HG03095 (cell line): ENCODE measurements at regions not wholly inside any gene's neighbourhood (a gene's known extent, or its start where the extent isn't known, plus 50 kb on each side); places are given as distances from the start of the nearest gene placed in this dataset.
"Not testable (repeated sequence)": the region's sequence is repeated elsewhere in the genome, so short reads cannot be mapped to it uniquely, and the experiment has no call there.

Source experiments
- ATAC-seq: cut with Tn5 transposase; IDR thresholded peaks from one replicate; pipeline ENCODE4 v1.9.1; 2021; ENCODE audit warnings: moderate library complexity; ENCODE audit not compliant: unreplicated experiment

DNA sequence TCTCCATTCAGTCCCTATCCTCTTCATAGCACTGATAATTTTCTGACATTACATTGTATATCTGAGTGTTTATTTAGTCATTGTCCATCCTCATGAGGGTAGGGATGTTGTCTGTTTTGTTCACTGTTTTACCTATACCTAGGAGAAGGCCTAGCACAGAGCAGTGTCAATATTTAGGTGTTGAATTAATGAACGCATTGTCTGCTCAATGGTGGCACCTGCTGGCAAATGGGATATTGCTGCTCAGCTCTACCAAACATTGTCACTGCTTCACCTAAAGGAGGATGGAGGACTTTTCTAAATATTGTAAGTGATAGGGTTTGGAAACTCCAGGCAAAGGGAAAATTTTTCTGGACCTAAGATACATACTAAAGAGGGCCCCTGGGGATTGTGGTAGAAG lies 243.9 kb downstream of the RRAGC start:
- no peak for ATAC-seq

DNA sequence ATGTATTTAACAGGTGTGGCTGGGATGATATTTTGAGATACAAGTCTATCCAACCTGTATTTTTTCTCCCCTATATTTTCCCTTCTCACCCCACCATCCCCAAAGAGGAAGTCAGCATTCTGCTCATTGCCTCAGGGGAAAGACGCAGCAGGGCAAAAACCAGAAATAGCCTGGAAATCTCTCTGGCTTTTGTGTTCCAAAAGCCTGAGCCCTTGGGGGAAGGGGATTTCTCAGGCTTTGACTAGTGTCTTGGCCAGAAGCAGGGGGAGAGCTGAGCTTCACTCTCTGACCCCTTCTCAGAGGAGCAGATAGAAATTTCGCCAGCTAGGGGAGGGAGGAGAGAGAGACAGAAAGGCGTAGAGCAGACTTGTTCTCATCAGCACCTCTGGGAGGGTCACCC lies 244.7 kb downstream of the RRAGC start:
- no peak for ATAC-seq

DNA sequence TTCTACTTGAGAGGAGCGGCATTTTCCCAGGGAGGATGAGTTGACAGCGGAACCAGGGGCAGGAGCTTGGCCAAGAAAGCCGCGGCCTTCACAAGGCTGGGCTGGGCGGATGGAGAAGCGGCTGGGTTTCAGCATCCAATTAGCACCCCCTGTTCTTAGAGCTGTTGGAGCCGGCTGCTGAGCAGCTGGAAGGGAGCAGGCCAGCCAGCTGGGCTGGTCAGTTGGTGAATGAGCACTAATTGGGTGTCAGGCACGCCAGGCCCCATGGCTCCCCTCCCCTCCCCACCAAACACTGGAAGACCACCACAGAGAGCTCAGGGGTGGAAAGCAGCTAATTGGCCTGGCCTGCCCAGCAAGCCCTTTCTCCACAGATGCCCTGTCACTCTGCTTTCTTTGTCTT lies 245.6 kb downstream of the RRAGC start:
- ATAC-seq: no peak

DNA sequence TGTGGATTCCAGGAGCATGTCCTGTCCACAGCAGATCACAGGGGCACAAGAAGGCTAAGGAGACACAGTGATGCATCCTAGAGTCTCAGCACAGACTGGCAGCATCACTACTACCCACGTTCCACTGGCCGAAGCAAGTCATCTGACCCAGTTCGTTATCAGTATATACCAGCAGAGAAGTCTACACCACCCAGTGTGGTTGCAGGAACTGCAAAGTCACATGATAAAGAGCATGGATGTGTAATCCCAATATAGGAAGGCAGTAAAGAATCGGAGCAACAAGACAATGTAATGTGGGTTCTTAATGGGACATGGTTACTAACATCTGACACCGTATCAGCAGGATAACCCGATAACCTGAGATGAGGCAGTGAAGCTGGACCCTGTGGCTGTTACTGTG lies 246.6 kb downstream of the RRAGC start:
- no peak for ATAC-seq

DNA sequence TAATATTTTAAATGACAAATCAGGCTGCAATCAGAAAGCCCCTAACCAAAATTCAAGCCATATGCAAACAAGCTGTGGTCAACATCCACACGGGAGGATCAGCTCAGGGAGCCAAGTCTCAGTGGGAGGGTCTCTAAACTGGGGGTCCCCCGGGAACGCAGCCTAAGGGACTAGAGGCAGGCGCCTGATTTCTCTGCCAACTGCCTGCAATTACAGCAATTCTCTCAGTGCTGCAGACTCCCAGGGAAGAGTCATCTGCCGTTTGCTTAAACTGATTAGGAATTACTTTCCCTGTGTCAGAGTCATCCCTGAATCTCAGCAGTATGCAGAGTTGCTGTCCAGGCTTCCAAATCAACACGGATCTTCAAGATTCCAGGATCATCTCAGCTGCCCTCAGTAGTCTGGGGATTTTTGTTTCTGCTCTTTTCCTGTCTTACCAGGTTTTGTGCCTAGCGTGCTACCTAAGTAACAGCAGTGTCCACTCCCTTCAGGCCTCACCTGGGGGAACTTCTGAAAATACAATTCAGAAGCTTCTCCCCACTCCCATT lies 247.8 kb downstream of the RRAGC start:
- no peak for ATAC-seq

DNA sequence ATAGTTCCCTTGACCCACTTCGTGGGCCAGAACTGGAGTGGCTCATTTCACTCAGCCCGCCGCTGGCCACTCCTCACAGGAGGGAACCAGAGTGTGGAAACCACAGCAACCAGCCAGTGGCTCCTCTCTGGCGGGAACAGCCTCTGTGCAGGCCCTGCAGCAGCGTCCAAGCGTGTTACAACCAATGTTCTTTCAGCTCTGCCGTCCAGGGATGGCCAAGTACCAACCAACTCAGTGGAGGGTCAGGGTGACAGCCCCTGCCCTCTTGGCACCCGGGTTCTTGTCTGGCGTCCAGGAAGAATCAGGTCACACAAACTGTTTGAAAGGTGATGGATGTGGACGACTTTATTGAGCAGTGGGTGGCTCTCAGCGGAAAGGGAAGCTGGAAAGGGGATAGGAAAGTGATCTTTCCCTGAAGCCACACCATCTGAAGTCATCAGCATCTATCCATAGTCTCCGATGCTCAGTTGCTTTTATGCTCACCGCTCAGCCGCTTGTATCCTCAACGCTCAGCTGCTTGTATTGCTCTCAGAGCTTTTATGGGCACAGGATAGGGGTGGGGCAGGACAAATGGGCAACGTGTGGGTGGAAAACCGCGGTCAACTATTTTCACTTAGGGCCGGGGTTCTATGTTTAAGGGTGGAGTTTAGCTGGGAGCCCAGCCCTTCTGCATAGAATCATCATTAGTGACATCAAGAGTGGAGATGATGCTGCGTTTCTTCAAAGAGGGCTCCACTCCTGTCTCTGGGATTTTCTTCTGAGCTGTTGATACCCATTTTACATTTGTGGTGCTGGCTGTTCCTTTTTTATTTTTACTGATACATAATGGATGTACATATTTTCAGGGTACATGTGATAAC lies 250.2 kb downstream of the RRAGC start:
- ATAC-seq: no peak

DNA sequence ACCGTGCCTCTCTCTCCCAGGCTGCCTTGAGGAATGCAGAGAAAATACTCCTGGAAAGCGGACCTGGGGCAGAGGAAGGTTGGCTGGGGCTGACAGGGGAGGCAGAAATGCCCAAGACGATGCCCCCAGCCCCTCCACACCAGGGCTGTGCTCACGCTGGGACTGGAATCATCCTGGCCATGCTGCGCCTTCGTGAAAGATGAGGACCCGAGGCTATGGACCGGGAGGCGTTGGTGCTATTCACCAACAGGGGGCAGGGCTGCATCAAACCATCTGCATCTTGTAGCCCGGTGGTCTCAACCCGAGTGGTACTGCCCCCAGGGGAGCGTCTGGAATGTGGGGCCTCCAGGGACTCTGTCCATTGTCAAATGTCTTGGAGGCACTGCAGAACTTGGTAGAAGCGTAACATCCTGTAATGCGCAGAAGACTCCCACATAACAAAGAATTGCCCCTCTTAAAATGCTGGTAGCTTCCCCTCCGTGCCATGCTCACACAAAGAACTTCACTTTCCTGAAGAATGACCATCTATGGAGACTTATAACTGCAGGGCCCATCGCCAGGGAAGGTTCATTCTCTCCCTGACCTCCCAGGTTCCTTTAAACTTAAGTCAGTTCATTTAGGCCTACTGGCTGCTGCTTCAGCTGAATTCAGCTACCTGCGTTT lies 251.2 kb downstream of the RRAGC start:
- ATAC-seq: no peak

DNA sequence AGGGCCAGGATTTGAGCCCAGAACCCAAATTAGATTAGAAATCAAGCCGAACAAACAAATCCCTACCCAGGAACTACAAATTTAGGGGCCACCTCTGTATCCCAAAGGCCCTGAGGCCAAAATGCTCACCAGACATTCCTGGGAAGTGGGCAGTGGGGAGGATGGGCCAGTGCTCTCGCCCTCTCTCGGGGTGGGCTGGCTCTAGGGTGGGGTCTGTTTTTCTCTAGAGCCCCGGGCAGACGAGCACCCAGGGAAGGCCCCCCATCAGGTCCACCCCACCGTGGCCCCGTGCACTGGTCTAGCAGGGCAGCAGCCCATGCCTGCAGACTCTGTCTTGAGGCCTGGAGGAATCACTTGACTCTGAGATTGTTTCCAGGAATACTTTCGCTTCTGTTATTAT lies 252.0 kb downstream of the RRAGC start:
- no peak for ATAC-seq

DNA sequence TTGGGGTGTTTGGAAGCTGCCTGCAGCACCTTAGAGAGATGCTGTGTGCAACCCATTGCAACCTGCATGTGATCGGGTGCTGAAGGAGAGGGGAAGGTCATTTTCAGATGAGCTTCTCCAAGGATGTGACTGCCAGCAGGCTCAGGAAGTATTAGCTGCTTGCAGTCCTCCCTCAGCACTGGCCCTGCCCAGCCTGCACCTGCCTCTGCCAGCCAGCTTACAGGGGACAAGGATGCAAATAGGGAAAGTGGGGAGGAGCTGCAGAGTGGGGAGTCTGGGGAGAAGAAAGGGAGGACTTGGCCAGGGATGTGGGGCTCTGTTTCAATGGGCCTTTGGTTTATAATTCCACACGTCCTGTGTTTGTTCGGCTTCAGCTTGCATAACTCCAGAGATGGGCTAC lies 254.5 kb downstream of the RRAGC start:
- ATAC-seq: no peak

DNA sequence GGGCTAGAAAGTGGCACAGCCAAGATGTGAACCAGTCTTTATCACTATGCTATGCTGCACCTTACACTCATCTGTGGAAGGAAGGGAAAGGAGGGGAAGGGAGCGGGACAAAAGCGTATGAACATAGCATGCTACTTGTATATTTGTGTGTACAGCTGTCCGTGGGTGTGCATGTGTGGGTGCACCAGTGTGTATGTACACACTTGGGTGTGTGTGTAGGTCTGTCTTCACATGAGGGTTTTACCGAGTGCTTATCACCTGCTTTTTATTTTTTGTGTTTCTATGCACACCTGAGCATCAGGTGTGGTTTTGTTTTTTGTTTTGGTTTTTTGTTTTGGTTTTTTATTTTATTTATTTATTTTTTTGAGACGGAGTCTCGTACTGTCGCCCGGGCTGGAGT lies 255.7 kb downstream of the RRAGC start:
- ATAC-seq: no peak

DNA sequence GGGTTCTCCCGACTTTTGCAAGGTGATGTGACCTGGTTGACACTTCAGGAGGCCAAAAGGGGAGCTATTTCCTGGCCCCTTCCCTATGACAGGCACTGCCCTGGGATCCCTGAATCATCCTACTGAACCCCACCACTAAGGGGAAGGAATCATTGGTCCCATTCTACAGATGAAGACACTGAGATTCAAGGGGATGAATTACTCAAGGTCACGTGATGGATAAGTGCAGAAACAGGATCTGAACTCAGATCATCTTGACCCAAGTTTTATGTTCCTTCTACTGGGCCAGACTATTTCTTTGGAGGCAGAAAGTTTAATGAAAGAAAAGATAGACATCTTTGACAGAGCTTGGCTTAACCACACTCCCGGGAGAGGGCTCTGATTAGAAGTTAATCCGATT lies 258.7 kb downstream of the RRAGC start:
- ATAC-seq: no peak

DNA sequence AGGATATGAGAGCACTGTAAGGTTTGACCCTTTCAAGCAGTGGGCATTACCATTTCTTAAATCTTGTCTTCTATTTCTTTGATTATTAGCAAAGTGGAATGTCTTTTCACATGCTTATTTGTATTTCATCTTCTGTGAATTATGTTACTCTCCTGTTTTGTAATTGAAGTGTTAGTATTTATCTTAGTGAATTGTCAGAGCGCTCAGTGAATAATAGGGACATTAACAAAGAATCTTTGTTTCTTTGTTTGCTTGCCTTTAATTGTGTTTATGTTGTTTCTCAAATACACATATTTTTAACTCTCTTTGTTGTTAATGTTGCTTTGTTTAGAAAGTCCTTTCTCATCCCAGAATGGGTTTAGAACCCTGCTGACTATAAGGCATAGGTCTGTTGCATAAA lies 259.3 kb downstream of the RRAGC start:
- no peak for ATAC-seq

DNA sequence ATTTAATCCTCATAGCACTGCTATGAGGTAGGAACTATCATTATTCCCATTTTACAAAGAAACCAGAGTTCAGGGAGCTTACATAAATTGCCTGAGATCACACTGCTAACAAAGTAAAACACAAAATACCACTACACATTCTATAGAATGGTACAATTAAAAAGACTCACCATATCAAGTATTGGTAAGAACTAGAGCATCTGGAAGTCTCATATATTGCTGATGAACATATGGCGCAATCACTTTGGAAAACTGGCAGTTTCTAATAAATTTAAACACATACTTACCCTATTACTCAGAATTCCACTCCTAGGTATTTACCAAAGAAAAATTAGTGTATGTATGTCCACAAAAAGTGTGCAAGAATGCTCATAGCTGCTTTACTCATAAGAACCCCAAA lies 261.5 kb downstream of the RRAGC start:
- ATAC-seq: no peak

DNA sequence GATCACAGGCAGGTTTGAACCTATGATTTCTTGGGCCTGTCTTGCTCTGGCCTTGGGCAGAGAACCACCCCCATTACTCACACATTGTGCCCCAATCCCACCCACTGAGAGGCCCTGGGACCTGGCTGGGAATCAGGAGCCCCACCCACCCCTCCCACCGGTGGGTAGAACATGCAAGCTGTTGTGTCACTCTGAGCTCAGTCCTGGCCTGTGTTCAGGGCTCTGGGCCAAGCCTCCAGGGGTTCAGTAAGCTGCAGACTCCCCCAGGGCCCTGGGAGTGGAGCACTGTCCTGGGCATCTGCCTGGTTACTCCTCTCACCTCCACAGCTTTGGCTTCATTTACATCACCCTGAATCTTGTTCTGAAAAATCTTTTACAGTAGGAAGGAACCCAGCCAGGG lies 270.5 kb downstream of the RRAGC start:
- no peak for ATAC-seq

DNA sequence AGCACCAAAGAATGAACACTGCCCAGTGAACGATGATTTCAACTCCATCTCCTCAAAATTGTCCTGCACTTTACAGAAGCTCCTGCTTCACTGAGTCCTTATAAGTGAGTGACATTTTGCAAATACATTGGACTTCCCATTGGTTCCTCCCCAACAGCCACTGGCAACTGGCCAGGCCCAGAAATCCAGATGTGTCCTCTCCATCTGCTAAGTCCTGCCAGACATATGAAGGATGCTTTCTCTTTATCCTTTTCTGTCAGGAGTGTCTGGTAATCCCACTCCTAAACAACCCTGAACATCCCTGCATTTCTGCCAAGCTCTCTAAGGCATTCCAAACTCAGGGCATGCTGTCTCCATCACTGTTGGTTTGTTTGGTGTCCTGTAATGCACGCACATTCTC lies 271.8 kb downstream of the RRAGC start:
- ATAC-seq: no peak

DNA sequence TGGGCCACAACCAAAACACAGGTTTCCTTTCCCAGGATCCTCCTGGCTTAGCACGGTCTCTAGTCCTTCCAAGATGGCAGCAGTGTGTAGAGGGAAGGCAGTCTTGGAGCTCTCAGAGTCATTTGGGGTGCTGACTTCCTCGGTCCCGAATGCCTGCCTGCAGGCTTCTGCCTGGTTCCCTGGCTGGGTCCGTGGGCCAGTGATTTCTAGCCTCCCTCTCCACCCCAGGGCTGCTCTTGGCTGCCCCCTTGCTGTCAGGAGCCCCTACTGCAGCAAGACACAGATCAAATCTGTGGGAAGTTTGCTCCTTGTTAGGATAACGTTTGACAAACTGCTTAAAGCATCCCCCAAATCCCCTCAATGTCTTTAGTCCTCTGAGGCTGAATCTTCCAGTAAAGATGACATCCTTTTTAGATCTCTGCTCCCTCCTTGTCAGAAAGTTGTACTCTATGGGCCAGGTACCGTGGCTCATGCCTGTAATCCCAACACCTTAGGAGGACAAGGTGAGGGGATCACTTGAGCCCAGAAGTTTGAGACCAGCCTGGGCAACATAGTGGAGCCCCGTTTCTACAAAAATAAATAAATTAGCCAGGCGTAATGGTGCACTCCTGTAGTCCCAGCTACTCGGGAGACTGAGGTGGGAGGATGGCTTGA lies 272.5 kb downstream of the RRAGC start:
- no peak for ATAC-seq

DNA sequence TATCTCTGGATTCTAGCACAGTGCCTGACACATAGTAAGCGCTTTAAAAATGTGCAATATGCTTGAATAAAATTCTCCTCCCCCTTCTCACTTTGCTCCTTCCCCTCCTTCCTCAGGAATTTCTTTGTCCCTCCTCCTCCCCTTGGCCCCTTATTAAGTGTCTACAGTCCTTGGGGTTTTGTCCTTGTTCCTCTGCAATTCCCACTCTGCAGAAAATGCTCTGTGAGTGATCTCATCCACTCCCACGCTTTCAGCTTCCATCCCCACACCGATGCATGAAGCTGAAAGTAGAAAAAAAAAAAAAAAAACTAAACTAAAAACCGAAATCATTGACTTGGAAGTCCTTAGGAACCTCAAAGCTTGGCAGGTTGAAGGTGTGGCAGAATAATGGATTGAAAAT lies 273.6 kb downstream of the RRAGC start:
- no peak for ATAC-seq

DNA sequence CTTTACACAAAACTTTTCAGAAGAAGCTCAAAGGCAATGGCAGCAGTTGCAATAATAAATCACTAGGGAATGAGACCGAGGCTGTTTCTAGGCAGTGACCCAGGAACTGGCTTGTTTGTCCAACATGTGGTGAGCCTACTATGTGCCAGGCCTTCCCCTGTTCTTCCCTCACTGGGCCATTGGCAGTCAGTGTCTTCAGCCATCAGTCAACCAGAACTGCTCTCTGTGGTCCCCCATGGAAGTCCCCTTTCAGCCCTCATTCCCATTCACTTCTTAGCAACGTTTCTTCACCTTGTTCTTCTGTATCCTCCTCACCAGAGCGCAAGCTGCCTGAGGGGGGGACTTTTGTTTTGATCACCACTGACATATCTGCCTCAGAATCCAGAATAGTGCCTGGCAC lies 274.1 kb downstream of the RRAGC start:
- ATAC-seq: no peak

DNA sequence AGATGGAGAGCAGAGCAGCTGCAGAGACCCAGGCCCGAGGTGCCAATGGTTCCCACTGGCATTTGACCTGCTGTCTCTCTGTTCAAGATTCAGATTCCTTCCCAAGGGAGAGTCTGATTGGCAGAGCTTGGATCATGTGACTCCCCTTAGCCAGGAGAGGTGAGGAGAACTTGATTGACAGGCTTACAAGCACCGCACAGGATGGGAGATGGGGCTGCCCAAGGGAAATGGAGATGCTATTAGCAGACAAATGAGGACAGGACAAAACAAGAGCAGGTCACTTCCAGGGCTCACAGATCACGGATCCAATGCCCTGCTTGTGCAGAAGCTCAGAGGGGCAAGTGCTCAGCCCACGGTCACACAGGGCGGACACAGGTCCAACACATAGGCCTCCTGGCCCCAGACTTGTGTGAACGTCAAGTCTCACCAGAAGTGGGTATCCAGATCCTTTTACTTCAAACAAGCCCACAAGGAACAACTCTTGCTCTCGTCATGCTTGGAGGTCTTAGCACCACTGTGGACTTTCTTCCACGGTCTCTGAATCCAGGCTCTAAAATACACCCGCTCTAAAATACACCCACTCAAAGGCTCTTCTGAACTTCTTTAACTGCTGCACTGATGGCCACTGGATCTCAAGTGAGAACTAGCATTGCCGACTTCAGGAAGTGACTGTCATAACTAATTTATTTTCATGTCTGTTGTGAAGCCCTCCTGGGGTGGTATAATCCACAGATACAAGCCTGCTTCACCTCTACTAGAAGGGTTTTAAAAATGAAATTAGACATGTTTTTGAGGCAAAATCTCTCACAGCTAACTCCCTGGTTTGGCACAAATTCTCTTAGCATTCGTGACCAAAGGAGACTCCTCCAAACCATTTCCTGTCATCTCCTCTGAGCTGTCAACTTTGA lies 274.9 kb downstream of the RRAGC start:
- no peak for ATAC-seq

DNA sequence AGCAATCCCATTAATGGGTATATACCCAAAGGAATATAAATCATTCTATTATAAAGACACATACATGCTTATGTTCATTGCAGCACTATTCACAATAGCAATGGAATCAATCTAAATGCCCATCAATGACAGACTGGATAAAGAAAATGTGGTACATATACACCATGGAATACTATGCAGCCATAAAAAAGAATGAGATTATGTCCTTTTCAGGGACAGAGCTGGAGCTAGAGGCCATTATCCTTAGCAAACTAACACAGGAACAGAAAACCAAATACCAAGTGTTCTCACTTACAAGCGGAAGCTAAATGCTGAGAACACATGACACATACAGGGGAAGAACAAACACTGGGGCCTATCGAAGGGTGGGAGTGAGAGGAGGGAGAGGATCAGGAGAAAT lies 276.3 kb downstream of the RRAGC start:
- not testable (repeated sequence) for ATAC-seq

DNA sequence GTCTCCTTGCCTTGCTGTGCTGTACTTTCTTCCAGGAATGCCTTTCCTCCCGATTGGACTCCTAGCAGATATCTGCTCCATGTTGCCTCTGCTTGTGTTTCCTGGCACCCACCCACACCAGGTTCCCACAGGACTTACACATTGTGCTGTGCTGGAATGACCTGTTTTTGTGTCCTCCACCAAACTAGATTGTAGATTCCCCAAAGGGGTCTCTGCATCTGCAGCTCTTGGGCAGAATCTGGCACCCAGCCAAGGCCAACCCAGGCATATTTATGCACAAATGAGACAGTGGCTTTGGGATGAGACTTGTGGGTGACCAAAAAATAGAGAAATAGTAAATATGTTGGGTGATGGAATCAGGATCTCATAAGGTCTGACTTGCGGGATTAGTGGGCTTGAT lies 278.2 kb downstream of the RRAGC start:
- ATAC-seq: no peak
